NT2/D1 (cell line): ENCODE measurements at regions not wholly inside any gene's neighbourhood (a gene's known extent, or its start where the extent isn't known, plus 50 kb on each side); places are given as distances from the start of the nearest gene placed in this dataset.

Source experiments
- YY1 ChIP-seq: IDR thresholded peaks from 2 replicates; pipeline ENCODE4 v1.6.1; 2011; ENCODE audit not compliant: insufficient read length, insufficient read depth
- ZNF274 ChIP-seq: IDR thresholded peaks from 2 replicates; pipeline ENCODE4 v1.6.1; 2011; ENCODE audit warnings: mild to moderate bottlenecking, low read depth, low read length

- TF ChIP-seq YY1 (no peak), ZNF274 (no peak)
Measured at GRCh38 chr2:168392797-168393196, 63.3 kb upstream of the CERS6 start.
